Ishikawa (cell line): ENCODE measurements at regions not wholly inside any gene's neighbourhood (a gene's known extent, or its start where the extent isn't known, plus 50 kb on each side); places are given as distances from the start of the nearest gene placed in this dataset.

Experiments
- CEBPB ChIP-seq: IDR thresholded peaks from 2 replicates; pipeline ENCODE4 v1.6.1; 2012
- CREB1 ChIP-seq: IDR thresholded peaks from 2 replicates; pipeline ENCODE4 v1.6.1; 2012; ENCODE audit warnings: low read depth
- EGR1 ChIP-seq: IDR thresholded peaks from 2 replicates; pipeline ENCODE4 v1.6.1; 2012
- EP300 ChIP-seq: IDR thresholded peaks from 2 replicates; pipeline ENCODE4 v1.6.1; 2012; ENCODE audit warnings: borderline replicate concordance
- FOXM1 ChIP-seq: IDR thresholded peaks from 2 replicates; pipeline ENCODE4 v1.6.1; 2012; ENCODE audit warnings: low read depth, borderline replicate concordance
- MAX ChIP-seq: IDR thresholded peaks from 2 replicates; pipeline ENCODE4 v1.6.1; 2012
- NFIC ChIP-seq: IDR thresholded peaks from 2 replicates; pipeline ENCODE4 v1.6.1; 2012
- RAD21 ChIP-seq: IDR thresholded peaks from 2 replicates; pipeline ENCODE4 v1.6.1; 2012; ENCODE audit warnings: low read depth
- REST ChIP-seq: IDR thresholded peaks from 2 replicates; pipeline ENCODE4 v1.6.1; 2012; ENCODE audit warnings: low read depth, mild to moderate bottlenecking
- TAF1 ChIP-seq: IDR thresholded peaks from 2 replicates; pipeline ENCODE4 v1.6.1; 2012; ENCODE audit warnings: low read depth, mild to moderate bottlenecking
- TCF12 ChIP-seq: IDR thresholded peaks from 2 replicates; pipeline ENCODE4 v1.6.1; 2012; ENCODE audit warnings: low read depth
- TEAD4 ChIP-seq: IDR thresholded peaks from 2 replicates; pipeline ENCODE4 v1.6.1; 2012
- USF1 ChIP-seq: IDR thresholded peaks from 2 replicates; pipeline ENCODE4 v1.6.1; 2012
- YY1 ChIP-seq: IDR thresholded peaks from 2 replicates; pipeline ENCODE4 v1.6.1; 2012; ENCODE audit warnings: low read depth
- ZBTB7A ChIP-seq: IDR thresholded peaks from 2 replicates; pipeline ENCODE4 v1.6.1; 2012; ENCODE audit warnings: low read depth

- TF ChIP-seq EGR1 (no peak), USF1 (no peak), NFIC (no peak), ZBTB7A (no peak), REST (no peak), EP300 (no peak), TAF1 (no peak), TCF12 (no peak), MAX (no peak), TEAD4 (no peak), YY1 (no peak), CREB1 (no peak), CEBPB (no peak), RAD21 (no peak), FOXM1 (no peak)
Observed at GRCh38 chr6:140048202-140048790, 673.8 kb upstream of the CITED2 start.

- TF ChIP-seq TAF1 (no peak), EGR1 (no peak), NFIC (no peak)
Observed at GRCh38 chr6:140047321-140047720, 672.9 kb upstream of the CITED2 start.

GRCh38 chr6:140046016-140046632 is 671.7 kb upstream of the CITED2 start:
- TF ChIP-seq NFIC (no peak), CREB1 (no peak), TCF12 (no peak), FOXM1 (no peak), TEAD4 (no peak), CEBPB (no peak), YY1 (no peak), REST (no peak), EGR1 (no peak)

GRCh38 chr6:140045116-140045515 is 670.7 kb upstream of the CITED2 start:
- no peak for TF ChIP-seq EGR1
- TF ChIP-seq USF1, result no peak
- TF ChIP-seq EP300, result no peak
- no peak for TF ChIP-seq MAX
- TF ChIP-seq REST, result no peak

GRCh38 chr6:140044626-140045025 is 670.2 kb upstream of the CITED2 start:
- TF ChIP-seq TEAD4 (no peak), YY1 (no peak), USF1 (no peak), REST (no peak), MAX (no peak), EP300 (no peak), EGR1 (no peak), ZBTB7A (no peak)
